IMR-90 (cell line): ENCODE measurements at regions not wholly inside any gene's neighbourhood (a gene's known extent, or its start where the extent isn't known, plus 50 kb on each side); places are given as distances from the start of the nearest gene placed in this dataset.

Source experiments
- ATAC-seq: fragments of 200-7000 bp; cut with Tn5 transposase; 2 replicates; pipeline ENCODE4 v1.9.1; 2020; ENCODE audit warnings: low read depth, mild to moderate bottlenecking, moderate library complexity
- BruUV-seq: library from RNA; stranded (reverse); fragments of 400-500 nt; replicated peaks from 2 replicates; lab custom pipeline; 2021; lab: Mats Ljungman, UMichigan
- CTCF ChIA-PET: fragments of 300-600 bp; formaldehyde crosslinking; extraction: SDS; loops from one replicate; lab custom pipeline; 2021; ENCODE audit warnings: antibody characterized with exemption; lab: Yijun Ruan, JAX
- POLR2A ChIA-PET: fragments of 300-600 bp; sonication (Branson Sonifier 250); formaldehyde crosslinking; loops from one replicate; lab custom pipeline; 2022; ENCODE audit warnings: antibody characterized with exemption; ENCODE audit not compliant: unreplicated experiment; lab: Charles Lee
- DNase-seq: peaks from one replicate; pipeline ENCODE4 v3.0.0; 2013
- H2AFZ ChIP-seq: replicated peaks from 2 replicates; pipeline ENCODE3; 2013; ENCODE audit warnings: low read length, mild to moderate bottlenecking; ENCODE audit not compliant: poor library complexity
- H2AK5ac ChIP-seq: 2 replicates; pipeline ENCODE4 v1.6.1; 2013; ENCODE audit warnings: low read depth, low read length, inconsistent platforms
- H2AK9ac ChIP-seq: replicated peaks from 2 replicates; pipeline ENCODE3; 2013; ENCODE audit warnings: mild to moderate bottlenecking, low read depth, low read length, moderate library complexity; ENCODE audit not compliant: poor library complexity
- H2BK120ac ChIP-seq: 2 replicates; pipeline ENCODE4 v1.6.1; 2013; ENCODE audit warnings: low read depth, low read length, inconsistent platforms
- H2BK15ac ChIP-seq: 3 replicates; pipeline ENCODE4 v1.6.1; 2013; ENCODE audit warnings: low read depth, low read length, inconsistent platforms
- H2BK20ac ChIP-seq: 2 replicates; pipeline ENCODE4 v1.6.1; 2013; ENCODE audit warnings: low read depth, mild to moderate bottlenecking, inconsistent platforms, low read length, moderate library complexity
- H2BK5ac ChIP-seq: 2 replicates; pipeline ENCODE4 v1.6.1; 2013; ENCODE audit warnings: mild to moderate bottlenecking, low read depth, low read length, inconsistent platforms; ENCODE audit not compliant: poor library complexity, severe bottlenecking
- H3K14ac ChIP-seq: replicated peaks from 2 replicates; pipeline ENCODE4 v1.6.1; 2013; ENCODE audit warnings: low read depth, low read length, inconsistent platforms
- H3K18ac ChIP-seq: 2 replicates; pipeline ENCODE4 v1.6.1; 2013; ENCODE audit warnings: low read depth, low read length, control low read depth
- H3K23ac ChIP-seq: 2 replicates; pipeline ENCODE4 v1.6.1; 2013; ENCODE audit warnings: low read depth, low read length, inconsistent platforms
- H3K27ac ChIP-seq: 2 replicates; pipeline ENCODE4 v1.5.1; 2013; ENCODE audit warnings: mild to moderate bottlenecking, control low read depth, low read length; ENCODE audit not compliant: insufficient read depth
- H3K27me3 ChIP-seq: 2 replicates; pipeline ENCODE4 v1.6.1; 2013; ENCODE audit warnings: low read length; ENCODE audit not compliant: control insufficient read depth, insufficient read depth
- H3K36me3 ChIP-seq: 2 replicates; pipeline ENCODE4 v1.6.1; 2013; ENCODE audit warnings: low read length, mixed read lengths; ENCODE audit not compliant: control insufficient read depth, insufficient read depth
- H3K4ac ChIP-seq: 2 replicates; pipeline ENCODE4 v1.6.1; 2013; ENCODE audit warnings: low read depth, low read length, inconsistent platforms
- H3K4me1 ChIP-seq: 2 replicates; pipeline ENCODE4 v1.6.1; 2013; ENCODE audit warnings: low read length, mixed read lengths; ENCODE audit not compliant: control insufficient read depth, insufficient read depth
- H3K4me2 ChIP-seq: 2 replicates; pipeline ENCODE4 v1.6.1; 2013; ENCODE audit warnings: low read depth, mild to moderate bottlenecking, control low read depth, low read length, moderate library complexity
- H3K4me3 ChIP-seq: 2 replicates; pipeline ENCODE4 v1.5.1; 2013; ENCODE audit warnings: low read depth, mild to moderate bottlenecking, control low read depth, low read length, moderate library complexity; ENCODE audit not compliant: insufficient read depth
- H3K56ac ChIP-seq: 2 replicates; pipeline ENCODE4 v1.6.1; 2013; ENCODE audit warnings: low read length, inconsistent platforms; ENCODE audit not compliant: insufficient read depth; ENCODE audit errors: extremely low read depth
- H3K79me1 ChIP-seq, 2 experiments: 2 replicates each; pipeline ENCODE4 v1.6.1; 2013; ENCODE audit warnings: low read length in 2 of 2, inconsistent platforms in 1 of 2, low read depth in 1 of 2
- H3K9ac ChIP-seq: 2 replicates; pipeline ENCODE4 v1.6.1; 2013; ENCODE audit warnings: low read depth, low read length, control low read depth
- H3K9me1 ChIP-seq: 2 replicates; pipeline ENCODE4 v1.6.1; 2013; ENCODE audit warnings: low read length, inconsistent platforms; ENCODE audit not compliant: insufficient read depth
- H3K9me3 ChIP-seq: 2 replicates; pipeline ENCODE4 v1.6.1; 2013; ENCODE audit warnings: low read length; ENCODE audit not compliant: control insufficient read depth, insufficient read depth
- H4K20me1 ChIP-seq: 2 replicates; pipeline ENCODE4 v1.6.1; 2013; ENCODE audit warnings: low read length, inconsistent platforms; ENCODE audit not compliant: insufficient read depth
- H4K5ac ChIP-seq: 2 replicates; pipeline ENCODE4 v1.6.1; 2013; ENCODE audit warnings: mild to moderate bottlenecking, low read depth, low read length, control low read depth
- H4K8ac ChIP-seq, 2 experiments: 2 replicates each; pipeline ENCODE4 v1.6.1; 2013; ENCODE audit warnings: low read depth in 2 of 2, low read length in 2 of 2, control low read depth in 1 of 2, inconsistent platforms in 1 of 2
- H4K91ac ChIP-seq: 2 replicates; pipeline ENCODE4 v1.6.1; 2013; ENCODE audit warnings: low read depth, low read length, inconsistent platforms; ENCODE audit not compliant: insufficient read depth
- BHLHE40 ChIP-seq: fragments of 150-350 bp; IDR thresholded peaks from 2 replicates; pipeline ENCODE4 v1.6.1; 2016; ENCODE audit warnings: mild to moderate bottlenecking, low read depth, low read length
- CEBPB ChIP-seq: IDR thresholded peaks from 2 replicates; pipeline ENCODE4 v1.6.1; 2012; ENCODE audit warnings: low read depth, low read length, improper control_type of control experiment
- CTCF ChIP-seq: conservative IDR thresholded peaks from 2 replicates; pipeline ENCODE4 v1.5.1; 2012; ENCODE audit warnings: mild to moderate bottlenecking, low read depth, low read length, improper control_type of control experiment
- NFE2L2 ChIP-seq: fragments of 150-350 bp; IDR thresholded peaks from 2 replicates; pipeline ENCODE4 v1.6.1; 2016; ENCODE audit warnings: low read depth, mild to moderate bottlenecking, low read length
- POLR2A ChIP-seq: IDR thresholded peaks from 2 replicates; pipeline ENCODE4 v1.6.1; 2012; ENCODE audit warnings: mild to moderate bottlenecking, low read depth, low read length
- RFX5 ChIP-seq: IDR thresholded peaks from 2 replicates; pipeline ENCODE4 v1.8.0; 2012; ENCODE audit warnings: low read depth, mild to moderate bottlenecking, low read length, moderate library complexity
- WGBS, 2 experiments: methylation state at CpG; one replicate each; pipeline versions ENCODE4 v1.1.5 to v1.1.7; 2013; ENCODE audit warnings: missing lambda C conversion rate in 2 of 2; ENCODE audit not compliant: insufficient read length in 1 of 2; ENCODE audit errors: extremely low coverage in 2 of 2; 5-methylcytosine and 5-hydroxymethylcytosine counted together
- dilution Hi-C: fragments of 300-500 bp; cut with HindIII; formaldehyde crosslinking; loops from one replicate; pipeline ENCODE4 v1.14.3; 2018; ENCODE audit warnings: low sequenced_read_pairs; ENCODE audit not compliant: unreplicated experiment
- in situ Hi-C: fragments of 300-500 bp; cut with MboI; formaldehyde crosslinking; loops from 3 replicates; pipeline ENCODE4 v1.14.3; 2019; ENCODE audit warnings: low sequenced_read_pairs, inconsistent platforms, mixed read lengths
- intact Hi-C: fragments of 100-400 bp; cut with micrococcal nuclease; formaldehyde crosslinking; loops from 2 replicates; pipeline ENCODE4 v1.10.0; 2022
- TF ChIP-seq, protein P1 (sequence below): fragments of 150-350 bp; IDR thresholded peaks from 2 replicates; pipeline ENCODE4 v1.6.1; 2016; ENCODE audit warnings: low read depth, mild to moderate bottlenecking, low read length, moderate library complexity, borderline replicate concordance

DNA sequence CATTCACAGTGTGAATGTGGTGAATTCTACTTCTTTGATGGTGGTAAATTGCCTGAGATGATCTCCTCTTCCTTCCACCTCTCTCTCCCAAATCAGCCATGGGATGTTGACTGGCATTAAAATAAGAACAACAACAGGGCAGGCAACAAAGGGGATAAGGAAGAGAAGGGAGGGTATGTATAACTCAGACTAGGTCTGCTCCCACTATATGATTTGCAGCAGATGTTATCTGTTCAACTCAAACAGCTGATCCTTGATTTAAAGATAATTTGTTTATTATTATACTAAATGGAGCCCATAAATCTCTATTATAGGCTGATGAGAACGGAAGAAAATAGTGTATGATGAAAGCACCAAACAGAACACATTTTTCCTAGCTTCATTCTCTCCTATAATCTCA is 262.0 kb downstream of the BTBD3 start:
- ATAC-seq, result no peak
- ChIA-PET CTCF (no interaction called here), POLR2A (no interaction called here)
- Histone ChIP-seq H2BK15ac (no peak overlapping the region), H3K9me3 (no peaks in the 10 kb centered on the region), H4K20me1 (no peaks in the 10 kb centered on the region), H4K5ac (no peak overlapping the region), H3K4me2 (no peak overlapping the region), H3K27ac (no peak overlapping the region), H3K9ac (no peak overlapping the region), H2BK120ac (no peak overlapping the region), H3K27me3 (no peaks in the 10 kb centered on the region), H3K56ac (no peak overlapping the region), H3K9me1 (no peaks in the 10 kb centered on the region), H2AK9ac (no peak overlapping the region), H4K8ac (no peak overlapping the region), H4K91ac (no peak overlapping the region), H2AK5ac (no peak overlapping the region), H3K4me3 (no peak overlapping the region), H3K4me1 (no peaks in the 10 kb centered on the region), H2AFZ (no peak overlapping the region), H2BK20ac (no peak overlapping the region), H3K14ac (no peak overlapping the region), H2BK5ac (no peak overlapping the region), H3K4ac (no peak overlapping the region), H3K18ac (no peak overlapping the region), H3K79me1 (no peaks in the 10 kb centered on the region), H3K23ac (no peak overlapping the region), H3K36me3 (no peaks in the 10 kb centered on the region)
- BruUV-seq, result no TSS peak
- no peak for DNase-seq
- dilution Hi-C loops (no loop called here), intact Hi-C loops (no loop called here), in situ Hi-C loops (no loop called here)
- no CpG with 5 or more reads among the region's 1 CpG for WGBS, 2 experiments
- TF ChIP-seq CEBPB (no peak), BHLHE40 (no peak), NFE2L2 (no peak), CTCF (no peak), RFX5 (no peak), POLR2A (no peak)
- TF ChIP-seq, protein P1, sequence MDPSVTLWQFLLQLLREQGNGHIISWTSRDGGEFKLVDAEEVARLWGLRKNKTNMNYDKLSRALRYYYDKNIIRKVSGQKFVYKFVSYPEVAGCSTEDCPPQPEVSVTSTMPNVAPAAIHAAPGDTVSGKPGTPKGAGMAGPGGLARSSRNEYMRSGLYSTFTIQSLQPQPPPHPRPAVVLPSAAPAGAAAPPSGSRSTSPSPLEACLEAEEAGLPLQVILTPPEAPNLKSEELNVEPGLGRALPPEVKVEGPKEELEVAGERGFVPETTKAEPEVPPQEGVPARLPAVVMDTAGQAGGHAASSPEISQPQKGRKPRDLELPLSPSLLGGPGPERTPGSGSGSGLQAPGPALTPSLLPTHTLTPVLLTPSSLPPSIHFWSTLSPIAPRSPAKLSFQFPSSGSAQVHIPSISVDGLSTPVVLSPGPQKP, result no peak
